ENCODE measurements at regions not wholly inside any gene's neighbourhood (a gene's known extent, or its start where the extent isn't known, plus 50 kb on each side); places are given as distances from the start of the nearest gene placed in this dataset.

GRCh38 chr20:60244373-60245146, 286.3 kb downstream of the CDH26 start:
- no peak for DNase-seq (ENCODE audit: low read depth in 3 of 3)

DNA sequence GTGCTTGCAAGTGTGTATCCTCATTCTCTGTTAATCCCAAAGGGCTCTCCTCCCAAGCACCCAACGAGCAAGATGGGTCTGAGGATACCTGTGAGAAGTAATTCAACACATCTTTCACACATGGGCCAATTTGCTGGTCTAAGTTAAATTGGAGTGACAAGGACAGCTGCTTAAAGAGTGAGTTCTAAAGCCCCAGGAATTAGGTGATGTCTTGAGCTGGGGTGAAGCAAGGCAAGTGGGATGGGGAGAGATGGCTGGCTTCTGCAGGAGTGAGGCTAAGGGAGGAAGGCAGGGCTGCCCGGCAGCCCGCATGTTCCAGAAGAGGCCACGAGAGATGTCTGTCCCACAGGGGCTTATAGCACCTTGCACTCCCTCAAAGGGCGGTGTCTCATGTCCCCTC, 288.5 kb downstream of the CDH26 start:
- DNase-seq (ENCODE audit: low read depth in 3 of 3) = no peak

DNA sequence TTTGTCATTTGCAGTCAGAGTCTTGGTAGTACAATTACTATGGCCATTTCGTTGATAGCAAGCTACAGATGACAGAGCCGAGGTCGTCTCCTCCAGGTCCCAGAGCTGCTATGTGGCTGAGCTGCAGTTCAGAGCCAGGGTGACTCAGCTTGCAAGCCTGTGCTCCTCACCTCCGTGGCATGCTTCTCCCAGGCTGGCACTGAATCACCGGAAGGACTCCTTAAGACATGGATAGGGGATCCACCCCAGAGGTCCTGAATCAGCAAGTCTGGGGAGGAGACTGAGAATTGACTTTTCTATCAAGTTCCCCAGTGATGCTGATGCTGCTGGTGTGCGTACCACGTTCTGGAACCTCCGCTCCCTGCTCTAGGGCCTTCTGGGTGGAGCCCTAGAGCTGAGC, 291.2 kb downstream of the CDH26 start:
- no peak for DNase-seq (ENCODE audit: low read depth in 3 of 3)

- DNase-seq (ENCODE audit: low read depth in 3 of 3) = no peak
Measured at GRCh38 chr20:60250251-60250650, 292.0 kb downstream of the CDH26 start.

GRCh38 chr20:60252866-60253265, 294.6 kb downstream of the CDH26 start:
- DNase-seq (ENCODE audit: low read depth in 3 of 3) = no peak

DNA sequence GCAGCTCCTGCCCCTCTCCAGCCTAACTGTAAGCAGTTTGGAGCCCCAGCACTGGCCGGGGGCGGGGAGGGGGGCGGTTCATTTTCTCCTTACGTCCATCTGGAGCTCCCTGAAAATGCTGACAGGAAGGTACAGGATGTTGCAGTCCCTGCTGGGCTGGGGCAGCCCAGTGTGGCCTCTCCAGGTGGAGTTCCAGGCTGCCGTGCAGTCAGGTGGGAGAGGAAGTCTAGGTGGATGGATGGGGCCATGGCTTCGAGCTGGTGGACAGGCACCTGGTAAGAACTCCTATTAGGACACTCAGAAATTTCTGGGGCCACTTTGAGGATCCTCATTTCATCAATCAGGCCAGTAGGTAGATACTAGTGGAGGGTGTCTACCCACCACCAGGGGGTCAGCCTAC, 295.2 kb downstream of the CDH26 start:
- no peak for DNase-seq (ENCODE audit: low read depth in 3 of 3)

GRCh38 chr20:60254901-60255411, 296.7 kb downstream of the CDH26 start:
- DNase-seq (ENCODE audit: low read depth in 3 of 3) = no peak

GRCh38 chr20:60255415-60255814, 297.2 kb downstream of the CDH26 start:
- DNase-seq (ENCODE audit: low read depth in 3 of 3) = no peak

DNA sequence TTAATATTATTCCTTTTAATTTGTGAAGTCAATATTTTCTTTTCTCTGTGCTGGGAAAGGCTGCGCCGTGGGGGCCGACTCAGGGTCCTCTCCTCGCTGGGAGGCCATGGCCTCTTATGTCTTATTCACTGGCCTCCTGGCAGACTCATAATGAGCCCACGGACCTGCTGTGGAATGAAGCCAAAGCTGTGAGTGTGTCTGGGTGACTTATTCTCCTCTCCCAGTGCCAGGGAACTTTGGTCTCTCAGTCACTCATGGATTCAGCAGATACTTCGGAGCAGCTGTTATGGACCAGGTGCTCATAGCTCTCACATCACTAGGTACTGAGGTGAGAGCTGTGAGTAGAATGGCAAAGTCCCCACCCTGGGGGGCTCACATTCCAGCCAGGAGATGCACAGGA, 297.6 kb downstream of the CDH26 start:
- no peak for DNase-seq (ENCODE audit: low read depth in 3 of 3)

DNA sequence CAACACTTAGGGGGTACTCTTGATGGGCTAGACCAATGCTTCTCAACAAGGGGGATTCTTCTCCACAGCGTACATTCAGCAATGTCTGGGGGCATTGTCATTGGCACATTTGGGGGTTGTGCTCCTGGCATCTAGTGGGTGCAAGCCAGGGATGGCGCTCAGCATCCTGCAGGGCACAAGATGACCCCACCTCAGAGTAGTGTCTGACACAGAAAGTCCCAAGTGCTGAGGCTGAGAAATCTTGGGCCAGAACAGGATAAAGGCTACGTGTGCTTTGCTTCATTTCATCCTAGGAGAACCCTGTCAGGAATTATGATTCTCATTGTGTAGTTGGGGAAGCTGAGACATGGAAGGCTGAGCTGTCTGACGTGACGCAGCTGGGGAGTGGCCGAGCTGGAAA, 298.6 kb downstream of the CDH26 start:
- DNase-seq (ENCODE audit: low read depth in 3 of 3) = no peak

GRCh38 chr20:60257671-60258070, 299.4 kb downstream of the CDH26 start:
- no peak for DNase-seq (ENCODE audit: low read depth in 3 of 3)

GRCh38 chr20:60258255-60258863, 300.1 kb downstream of the CDH26 start:
- DNase-seq (ENCODE audit: low read depth in 3 of 3) = no peak

- DNase-seq (ENCODE audit: low read depth in 3 of 3) = no peak
Measured at GRCh38 chr20:60261333-60261732, 303.1 kb downstream of the CDH26 start.

GRCh38 chr20:60262967-60263603, 304.9 kb downstream of the CDH26 start:
- DNase-seq (ENCODE audit: low read depth in 3 of 3) = peak; percentile 17 to 49 (median 26)

GRCh38 chr20:60263725-60264709, 305.8 kb downstream of the CDH26 start:
- DNase-seq (ENCODE audit: low read depth in 3 of 3) = no peak

GRCh38 chr20:60266177-60266823, 308.1 kb downstream of the CDH26 start:
- DNase-seq (ENCODE audit: low read depth in 3 of 3) = no peak

- DNase-seq (ENCODE audit: low read depth in 3 of 3) = no peak
Measured at GRCh38 chr20:60268491-60268890, 310.3 kb downstream of the CDH26 start.

DNA sequence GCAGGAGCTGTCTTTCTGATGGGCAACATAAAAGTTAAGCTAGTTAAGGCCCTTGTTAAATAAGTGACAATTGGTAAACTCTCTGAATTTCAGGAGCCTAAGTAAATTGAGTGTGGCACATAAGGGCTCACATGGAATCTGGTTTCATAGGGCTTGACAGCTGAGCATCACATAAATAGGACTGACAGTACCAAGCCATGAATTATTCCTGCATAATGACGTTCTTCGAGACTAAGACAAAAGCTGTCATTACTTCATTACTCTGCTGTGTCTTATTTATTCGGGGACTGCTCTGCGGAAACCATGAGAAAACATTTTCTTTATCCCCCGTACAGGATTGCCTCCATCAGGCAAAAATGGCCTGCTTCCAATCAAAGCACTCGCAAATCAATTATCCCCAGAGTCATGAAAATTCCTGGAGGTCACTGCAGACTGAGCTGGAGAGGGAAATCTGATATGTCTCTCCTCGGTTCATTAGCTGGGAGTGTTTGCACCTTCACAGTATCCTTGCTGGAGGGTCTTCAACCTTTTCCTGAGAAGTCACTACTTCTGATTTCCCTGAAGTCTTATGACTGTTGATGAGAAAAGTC, 311.4 kb downstream of the CDH26 start:
- no peak for DNase-seq (ENCODE audit: low read depth in 3 of 3)

DNA sequence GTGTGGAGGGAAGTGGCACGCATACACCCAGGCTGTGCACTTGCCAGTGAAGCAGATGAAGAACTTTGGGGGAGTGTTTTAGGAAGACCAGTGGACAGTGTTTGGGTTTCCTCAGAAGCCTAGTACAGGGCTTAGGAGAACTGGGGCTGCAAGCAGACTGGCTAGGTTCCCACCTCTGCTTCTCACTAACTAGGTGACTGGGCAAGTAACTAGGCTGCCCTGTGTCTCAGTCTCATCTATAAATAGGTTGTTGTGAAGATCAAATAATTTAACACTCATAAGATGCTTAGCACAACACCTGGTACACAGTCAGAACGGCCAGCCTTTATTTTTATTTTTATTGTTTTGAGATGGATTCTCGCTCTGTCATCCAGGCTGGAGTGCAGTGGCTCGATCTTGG, 312.1 kb downstream of the CDH26 start:
- DNase-seq (ENCODE audit: low read depth in 3 of 3) = no peak

DNA sequence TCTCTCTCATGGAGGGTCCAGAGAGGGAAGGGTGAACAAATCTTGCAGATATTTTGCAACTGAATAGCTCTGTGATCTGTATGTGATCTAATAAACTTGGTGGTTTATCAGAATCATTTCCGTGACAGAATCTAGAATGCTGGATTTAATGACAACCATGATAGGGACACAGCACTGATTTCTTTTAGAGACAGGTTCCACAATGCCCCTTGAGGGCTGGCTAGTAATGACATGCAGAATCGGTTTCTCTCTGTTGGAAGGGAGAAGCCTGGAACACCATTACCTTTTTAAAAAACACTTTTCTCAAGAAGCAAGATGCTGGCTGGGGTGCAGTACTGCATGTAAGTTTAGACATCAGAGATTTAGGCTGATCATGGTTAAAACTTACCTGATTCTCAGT, 313.4 kb downstream of the CDH26 start:
- no peak for DNase-seq (ENCODE audit: low read depth in 3 of 3)

DNA sequence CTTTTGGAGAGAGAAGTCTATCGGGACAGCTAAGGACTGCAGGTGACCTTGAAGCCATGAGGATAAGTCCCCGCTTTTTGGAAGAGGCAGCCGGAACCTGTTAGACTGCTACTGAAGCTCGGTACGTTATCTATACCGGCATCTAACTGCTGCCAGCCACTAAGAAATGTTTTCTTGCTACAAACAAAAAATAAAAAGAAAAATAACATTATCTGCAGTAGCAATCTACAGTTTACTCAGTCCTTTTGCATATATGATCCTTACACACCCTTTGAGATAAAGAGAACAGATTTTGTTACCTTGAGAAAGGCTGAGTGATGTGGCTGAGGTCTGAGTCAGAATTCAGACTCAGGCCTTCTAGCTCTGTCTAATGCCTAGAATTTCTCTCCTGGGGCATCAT, 314.6 kb downstream of the CDH26 start:
- DNase-seq (ENCODE audit: low read depth in 3 of 3) = no peak
